Mesendoderm (in vitro differentiated cells): ENCODE measurements at regions not wholly inside any gene's neighbourhood (a gene's known extent, or its start where the extent isn't known, plus 50 kb on each side); places are given as distances from the start of the nearest gene placed in this dataset.

Source experiments
- DNase-seq: peaks from one replicate; pipeline ENCODE4 v3.0.0; 2013
- H2AK5ac ChIP-seq: 2 replicates; pipeline ENCODE4 v1.6.1; 2013; ENCODE audit warnings: low read length, inconsistent platforms
- H2BK120ac ChIP-seq: 2 replicates; pipeline ENCODE4 v1.6.1; 2013; ENCODE audit warnings: low read depth, mild to moderate bottlenecking, low read length, moderate library complexity, mixed read lengths
- H2BK15ac ChIP-seq: replicated peaks from 2 replicates; pipeline ENCODE4 v1.6.1; 2013; ENCODE audit warnings: low read depth, mild to moderate bottlenecking, moderate library complexity
- H2BK5ac ChIP-seq: 2 replicates; pipeline ENCODE4 v1.6.1; 2013; ENCODE audit warnings: low read length, inconsistent platforms
- H3K18ac ChIP-seq: 2 replicates; pipeline ENCODE4 v1.6.1; 2013; ENCODE audit warnings: mild to moderate bottlenecking, low read length, mixed read lengths
- H3K23ac ChIP-seq: one replicate; pipeline ENCODE4 v1.6.1; 2013; ENCODE audit warnings: low read length
- H3K27ac ChIP-seq: 2 replicates; pipeline ENCODE4 v1.5.1; 2013; ENCODE audit warnings: low read depth, mild to moderate bottlenecking, inconsistent platforms, low read length, moderate library complexity
- H3K27me3 ChIP-seq: 2 replicates; pipeline ENCODE4 v1.6.1; 2013; ENCODE audit warnings: low read length, control low read depth, mild to moderate bottlenecking, inconsistent platforms; ENCODE audit not compliant: insufficient read depth, poor library complexity
- H3K36me3 ChIP-seq: 2 replicates; pipeline ENCODE4 v1.6.1; 2013; ENCODE audit warnings: low read length, inconsistent platforms; ENCODE audit not compliant: control insufficient read depth, insufficient read depth
- H3K4ac ChIP-seq: one replicate; pipeline ENCODE4 v1.6.1; 2013; ENCODE audit warnings: low read depth, mild to moderate bottlenecking, low read length, moderate library complexity
- H3K4me1 ChIP-seq: 2 replicates; pipeline ENCODE4 v1.6.1; 2013; ENCODE audit warnings: low read depth, low read length, inconsistent platforms; ENCODE audit not compliant: control insufficient read depth
- H3K4me2 ChIP-seq: 2 replicates; pipeline ENCODE4 v1.6.1; 2013; ENCODE audit warnings: low read length
- H3K4me3 ChIP-seq: 2 replicates; pipeline ENCODE4 v1.5.1; 2013; ENCODE audit warnings: mild to moderate bottlenecking, low read length
- H3K56ac ChIP-seq: one replicate; pipeline ENCODE4 v1.6.1; 2013; ENCODE audit warnings: low read length
- H3K79me1 ChIP-seq: 2 replicates; pipeline ENCODE4 v1.6.1; 2013; ENCODE audit warnings: low read length, inconsistent platforms
- H3K79me2 ChIP-seq: 2 replicates; pipeline ENCODE4 v1.6.1; 2013; ENCODE audit warnings: mild to moderate bottlenecking, low read length; ENCODE audit not compliant: control insufficient read depth, insufficient read depth
- H3K9ac ChIP-seq: 2 replicates; pipeline ENCODE4 v1.6.1; 2013; ENCODE audit warnings: low read length, inconsistent platforms
- H4K5ac ChIP-seq: one replicate; pipeline ENCODE4 v1.6.1; 2013; ENCODE audit warnings: low read length
- H4K8ac ChIP-seq: one replicate; pipeline ENCODE4 v1.6.1; 2013; ENCODE audit warnings: low read depth, mild to moderate bottlenecking, control low read depth, low read length, moderate library complexity
- WGBS: extraction: QIAGEN DNeasy Blood & Tissue Kit; methylation state at CpG from one replicate; pipeline ENCODE4 v1.1.7; 2013; ENCODE audit warnings: low lambda C conversion rate, missing lambda C conversion rate; ENCODE audit not compliant: insufficient coverage; ENCODE audit errors: extremely low coverage; 5-methylcytosine and 5-hydroxymethylcytosine counted together

DNA sequence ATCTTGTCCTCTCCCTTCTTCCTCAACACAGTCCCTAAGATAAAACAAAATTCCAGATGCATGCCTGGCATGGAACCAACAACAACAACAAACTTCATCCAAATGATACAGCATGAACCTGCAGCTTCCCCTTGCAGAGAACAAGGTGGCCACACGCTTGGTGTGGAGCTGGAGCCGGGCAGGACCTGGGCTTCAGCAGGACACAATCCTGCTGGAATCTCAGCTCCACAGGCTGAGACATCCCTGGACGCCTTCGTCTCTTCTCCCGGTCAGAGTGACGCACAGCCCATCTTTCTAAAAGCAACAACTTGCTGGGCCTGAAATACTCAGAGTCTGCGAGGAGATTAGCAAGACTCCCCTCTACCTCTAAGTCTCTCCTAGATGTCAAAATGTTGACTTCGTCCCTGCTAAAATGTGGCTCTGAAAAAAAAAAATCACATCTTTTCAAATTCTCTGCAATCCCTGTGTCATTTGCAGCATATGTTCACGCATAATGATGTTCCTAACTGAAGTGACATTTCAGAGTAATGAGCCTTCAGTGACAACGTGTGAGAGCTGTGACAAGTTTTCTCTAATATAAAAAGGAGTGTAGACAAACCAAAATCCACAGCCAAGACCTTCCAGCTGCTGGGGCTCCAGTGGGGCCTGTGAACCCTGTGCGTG lies 1232.3 kb downstream of the TBC1D22A start:
- Histone ChIP-seq H3K79me1 (no peaks in the 10 kb centered on the region), H4K5ac (no peak overlapping the region), H3K4ac (no peak overlapping the region), H3K79me2 (no peaks in the 10 kb centered on the region), H3K4me1 (no peaks in the 10 kb centered on the region), H3K36me3 (no peaks in the 10 kb centered on the region), H2BK5ac (no peak overlapping the region), H3K27me3 (no peaks in the 10 kb centered on the region), H4K8ac (no peak overlapping the region), H2BK120ac (no peak overlapping the region), H3K9ac (no peak overlapping the region), H3K27ac (no peak overlapping the region), H3K18ac (no peak overlapping the region), H3K56ac (no peak overlapping the region), H2BK15ac (no peak overlapping the region), H3K4me2 (no peak overlapping the region), H3K4me3 (no peak overlapping the region), H3K23ac (no peak overlapping the region), H2AK5ac (no peak overlapping the region)
- no peak for DNase-seq
- no CpG with 5 or more reads among the region's 11 CpGs for WGBS

DNA sequence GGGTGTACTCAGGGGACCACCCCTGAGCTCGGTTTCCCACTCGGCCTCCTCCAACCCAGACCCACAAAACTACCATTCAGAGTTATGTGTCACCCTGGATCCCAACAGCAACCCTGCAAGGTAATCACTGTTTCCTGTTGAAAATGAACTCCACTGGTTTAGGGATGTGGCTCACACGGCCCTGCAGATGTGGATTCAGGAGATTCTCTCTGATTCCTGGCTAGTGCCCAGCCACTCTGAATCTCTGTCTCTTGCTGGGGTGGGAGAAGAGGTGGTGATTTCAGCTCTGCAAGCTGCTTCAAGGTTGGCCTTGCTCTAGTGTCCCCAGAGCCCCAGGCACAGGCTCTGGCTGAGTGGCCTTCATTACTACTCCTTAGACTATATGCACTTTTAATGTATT lies 1231.6 kb downstream of the TBC1D22A start:
- H2BK120ac ChIP-seq: no peak overlapping the region
- H3K4ac ChIP-seq: no peak overlapping the region
- peak overlapping the region; percentile 17 for H3K56ac ChIP-seq
- no peaks in the 10 kb centered on the region for H3K27me3 ChIP-seq
- H3K23ac ChIP-seq: no peak overlapping the region
- H3K4me2 ChIP-seq: no peak overlapping the region
- H3K79me2 ChIP-seq: no peaks in the 10 kb centered on the region
- H3K79me1 ChIP-seq: no peaks in the 10 kb centered on the region
- no peaks in the 10 kb centered on the region for H3K4me1 ChIP-seq
- no peak overlapping the region for H4K8ac ChIP-seq
- H3K4me3 ChIP-seq: no peak overlapping the region
- no peak overlapping the region for H2BK15ac ChIP-seq
- WGBS: no CpG with 5 or more reads among the region's 3 CpGs
- peak; percentile 70 for DNase-seq
- no peaks in the 10 kb centered on the region for H3K36me3 ChIP-seq
- H3K18ac ChIP-seq: no peak overlapping the region
- no peak overlapping the region for H4K5ac ChIP-seq
- no peak overlapping the region for H2BK5ac ChIP-seq
- no peak overlapping the region for H3K27ac ChIP-seq
- H2AK5ac ChIP-seq: no peak overlapping the region
- H3K9ac ChIP-seq: no peak overlapping the region

- Histone ChIP-seq H3K4me1 (no peaks in the 10 kb centered on the region), H3K9ac (no peak overlapping the region), H4K5ac (no peak overlapping the region), H3K4ac (no peak overlapping the region), H3K4me3 (no peak overlapping the region), H3K79me2 (no peaks in the 10 kb centered on the region), H3K23ac (no peak overlapping the region), H3K18ac (no peak overlapping the region), H2BK5ac (no peak overlapping the region), H3K79me1 (no peaks in the 10 kb centered on the region), H4K8ac (no peak overlapping the region), H2BK15ac (no peak overlapping the region), H3K4me2 (no peak overlapping the region), H3K36me3 (no peaks in the 10 kb centered on the region), H3K27me3 (no peaks in the 10 kb centered on the region), H2AK5ac (no peak overlapping the region), H3K56ac (no peak overlapping the region), H3K27ac (no peak overlapping the region), H2BK120ac (no peak overlapping the region)
- no CpG with 5 or more reads among the region's 3 CpGs for WGBS
- no peak for DNase-seq
These were observed 1228.0 kb downstream of the TBC1D22A start for GRCh38 chr22:47990481-47990880.

- WGBS: no CpG with 5 or more reads among the region's 2 CpGs
- Histone ChIP-seq H3K23ac (no peak overlapping the region), H3K79me2 (no peaks in the 10 kb centered on the region), H2BK120ac (no peak overlapping the region), H3K36me3 (no peaks in the 10 kb centered on the region), H3K79me1 (no peaks in the 10 kb centered on the region), H3K9ac (no peak overlapping the region), H2AK5ac (no peak overlapping the region), H3K56ac (no peak overlapping the region), H4K8ac (no peak overlapping the region), H2BK5ac (no peak overlapping the region), H2BK15ac (no peak overlapping the region), H3K4me2 (no peak overlapping the region), H3K4me1 (no peaks in the 10 kb centered on the region), H3K18ac (no peak overlapping the region), H3K27me3 (no peaks in the 10 kb centered on the region), H4K5ac (no peak overlapping the region), H3K4ac (no peak overlapping the region), H3K4me3 (no peak overlapping the region), H3K27ac (no peak overlapping the region)
- DNase-seq: no peak
These were observed 1225.5 kb downstream of the TBC1D22A start for GRCh38 chr22:47987885-47988515.

GRCh38 chr22:47976219-47976618 lies 1213.8 kb downstream of the TBC1D22A start:
- H3K9ac ChIP-seq: no peak overlapping the region
- H3K79me1 ChIP-seq: no peaks in the 10 kb centered on the region
- DNase-seq: no peak
- no peak overlapping the region for H2AK5ac ChIP-seq
- no peaks in the 10 kb centered on the region for H3K79me2 ChIP-seq
- no peak overlapping the region for H4K8ac ChIP-seq
- H3K18ac ChIP-seq: no peak overlapping the region
- no peak overlapping the region for H3K56ac ChIP-seq
- no peak overlapping the region for H3K27ac ChIP-seq
- H2BK5ac ChIP-seq: no peak overlapping the region
- H2BK120ac ChIP-seq: no peak overlapping the region
- H4K5ac ChIP-seq: no peak overlapping the region
- H3K23ac ChIP-seq: no peak overlapping the region
- H3K4ac ChIP-seq: no peak overlapping the region
- no peaks in the 10 kb centered on the region for H3K27me3 ChIP-seq
- H3K36me3 ChIP-seq: no peaks in the 10 kb centered on the region
- no CpG with 5 or more reads among the region's 3 CpGs for WGBS
- H3K4me3 ChIP-seq: no peak overlapping the region
- no peak overlapping the region for H3K4me2 ChIP-seq
- H2BK15ac ChIP-seq: no peak overlapping the region
- H3K4me1 ChIP-seq: no peaks in the 10 kb centered on the region

- no peak overlapping the region for H3K56ac ChIP-seq
- H3K79me1 ChIP-seq: no peaks in the 10 kb centered on the region
- no peak overlapping the region for H3K9ac ChIP-seq
- no peak overlapping the region for H2BK15ac ChIP-seq
- H3K79me2 ChIP-seq: no peaks in the 10 kb centered on the region
- no peak overlapping the region for H2BK120ac ChIP-seq
- no peaks in the 10 kb centered on the region for H3K36me3 ChIP-seq
- no peak overlapping the region for H3K4me3 ChIP-seq
- no peak for DNase-seq
- H2BK5ac ChIP-seq: no peak overlapping the region
- H4K8ac ChIP-seq: no peak overlapping the region
- no peak overlapping the region for H3K18ac ChIP-seq
- H3K27me3 ChIP-seq: no peaks in the 10 kb centered on the region
- H3K4ac ChIP-seq: no peak overlapping the region
- WGBS: no CpG with 5 or more reads among the region's 4 CpGs
- no peak overlapping the region for H3K23ac ChIP-seq
- no peak overlapping the region for H3K4me2 ChIP-seq
- no peak overlapping the region for H3K27ac ChIP-seq
- no peaks in the 10 kb centered on the region for H3K4me1 ChIP-seq
- no peak overlapping the region for H4K5ac ChIP-seq
- H2AK5ac ChIP-seq: no peak overlapping the region
These were observed 1205.4 kb downstream of the TBC1D22A start for GRCh38 chr22:47967831-47968230.
